GM19468 (cell line): ENCODE measurements at regions not wholly inside any gene's neighbourhood (a gene's known extent, or its start where the extent isn't known, plus 50 kb on each side); places are given as distances from the start of the nearest gene placed in this dataset.
"Not testable (repeated sequence)": the region's sequence is repeated elsewhere in the genome, so short reads cannot be mapped to it uniquely, and the experiment has no call there.

ENCODE experiments used
- ATAC-seq: cut with Tn5 transposase; IDR thresholded peaks from one replicate; pipeline ENCODE4 v1.9.1; 2021; ENCODE audit warnings: mild to moderate bottlenecking, moderate library complexity, moderate number of reproducible peaks; ENCODE audit not compliant: unreplicated experiment; ENCODE audit errors: extremely low read depth

GRCh38 chr6:121890307-121890910 lies 455.0 kb downstream of the GJA1 start:
- no peak for ATAC-seq

DNA sequence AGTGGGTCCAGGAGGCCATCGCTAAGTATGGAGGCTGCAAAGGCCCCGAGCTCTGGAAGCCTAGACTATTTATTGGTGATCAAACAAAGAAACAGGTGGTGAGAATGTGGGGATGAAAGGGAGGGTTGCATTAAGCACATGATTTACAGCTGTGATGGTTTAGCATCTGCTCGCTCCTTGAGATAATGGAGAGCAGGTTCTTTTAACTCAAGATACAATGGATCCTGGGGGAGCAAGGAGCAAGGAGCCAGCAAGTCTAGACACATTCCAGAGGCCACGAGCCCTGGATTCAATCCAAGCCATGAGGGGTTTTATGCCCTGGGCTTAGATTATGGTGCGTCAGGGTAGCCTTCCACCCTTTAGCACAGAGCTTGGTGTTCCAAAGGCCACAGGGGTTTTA lies 460.3 kb downstream of the GJA1 start:
- ATAC-seq: not testable (repeated sequence)

GRCh38 chr6:121896363-121896762 lies 460.9 kb downstream of the GJA1 start:
- no peak for ATAC-seq

- ATAC-seq: no peak
Measured at GRCh38 chr6:121896771-121897170, 461.3 kb downstream of the GJA1 start.

DNA sequence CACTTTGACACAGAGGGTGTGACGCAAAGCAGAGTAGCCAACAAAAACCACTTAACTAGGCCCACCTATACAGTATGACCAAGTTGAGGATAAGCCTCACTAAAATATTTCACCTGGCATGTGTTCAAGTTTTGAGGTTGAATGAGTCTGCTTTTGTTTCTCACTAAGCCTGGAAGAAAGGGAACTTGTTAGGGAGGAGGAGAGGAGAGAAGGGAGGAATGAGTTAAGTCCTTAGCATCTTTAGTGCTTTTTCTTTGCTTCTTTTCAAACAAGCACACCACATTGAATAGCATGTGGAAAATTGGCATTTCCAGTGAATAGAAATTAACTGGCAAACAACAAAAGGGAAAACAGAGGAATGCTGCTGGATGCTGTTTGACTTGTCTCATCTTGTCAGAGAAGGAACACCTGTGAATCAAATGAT lies 461.9 kb downstream of the GJA1 start:
- ATAC-seq: no peak

- ATAC-seq: no peak
Measured at GRCh38 chr6:121901432-121901831, 466.0 kb downstream of the GJA1 start.

GRCh38 chr6:121904559-121904958 lies 469.1 kb downstream of the GJA1 start:
- no peak for ATAC-seq

GRCh38 chr6:121912905-121913304 lies 477.5 kb downstream of the GJA1 start:
- ATAC-seq: no peak

DNA sequence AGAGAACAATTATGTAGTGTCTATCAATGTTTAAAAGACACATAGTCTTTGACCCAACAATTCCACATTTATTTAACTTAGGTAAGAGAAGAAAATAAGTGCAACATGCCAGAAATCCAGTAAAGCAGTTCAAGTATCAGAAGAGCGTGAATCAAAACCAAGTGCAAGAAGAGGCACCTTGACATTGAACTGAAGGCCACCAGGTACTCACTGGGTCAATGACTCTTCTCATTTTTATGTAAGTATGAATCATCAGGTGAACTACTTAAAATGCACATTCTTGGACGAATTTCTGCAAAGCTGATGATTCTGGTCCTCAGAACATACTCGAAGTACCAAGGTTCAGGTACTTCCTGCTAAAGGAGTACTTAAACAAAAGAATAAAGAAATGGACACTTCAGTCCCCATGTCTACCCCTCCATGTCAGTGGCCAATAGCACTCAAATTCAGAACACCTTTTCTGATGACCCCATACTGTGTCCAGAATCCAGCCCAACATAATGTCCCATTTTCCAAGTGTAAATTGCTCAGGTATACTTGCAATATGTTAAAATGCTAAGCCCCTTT lies 481.9 kb downstream of the GJA1 start:
- no peak for ATAC-seq

DNA sequence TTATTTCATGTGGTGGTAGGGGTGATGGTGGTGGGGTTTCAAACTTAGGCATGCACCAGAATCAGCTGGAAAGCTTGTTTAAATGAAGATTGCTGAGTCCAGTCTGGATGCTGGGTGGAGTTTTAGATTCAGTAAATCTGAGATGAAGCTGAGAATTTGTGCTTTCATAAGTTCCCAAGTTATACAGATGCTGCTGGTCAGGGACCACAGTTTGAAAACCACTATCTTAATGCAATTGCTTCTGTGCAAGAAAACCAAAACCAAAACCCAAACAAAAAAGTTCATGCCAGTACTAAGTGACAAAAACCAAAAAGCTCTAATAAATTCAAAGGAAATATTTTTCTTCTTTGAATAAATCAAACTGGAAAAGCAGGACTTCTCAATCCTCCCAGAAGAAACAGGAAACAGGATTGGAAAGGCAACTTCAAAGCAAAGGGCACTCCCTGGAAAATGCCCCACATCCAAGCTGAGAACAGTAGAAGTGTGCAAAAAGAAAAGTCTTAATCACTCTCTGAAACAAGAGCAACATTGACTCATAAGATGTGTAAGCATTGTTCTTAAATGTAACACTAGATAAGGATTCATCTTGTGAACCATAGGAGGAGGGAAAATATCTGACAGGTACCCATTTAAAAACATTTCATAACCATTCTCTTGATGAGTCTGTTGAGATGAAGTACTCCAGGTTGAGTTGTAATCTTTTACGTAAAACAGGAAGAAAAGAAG lies 481.5 kb upstream of the HSF2 start:
- ATAC-seq: no peak

GRCh38 chr6:121920616-121921015 lies 478.8 kb upstream of the HSF2 start:
- ATAC-seq: no peak

DNA sequence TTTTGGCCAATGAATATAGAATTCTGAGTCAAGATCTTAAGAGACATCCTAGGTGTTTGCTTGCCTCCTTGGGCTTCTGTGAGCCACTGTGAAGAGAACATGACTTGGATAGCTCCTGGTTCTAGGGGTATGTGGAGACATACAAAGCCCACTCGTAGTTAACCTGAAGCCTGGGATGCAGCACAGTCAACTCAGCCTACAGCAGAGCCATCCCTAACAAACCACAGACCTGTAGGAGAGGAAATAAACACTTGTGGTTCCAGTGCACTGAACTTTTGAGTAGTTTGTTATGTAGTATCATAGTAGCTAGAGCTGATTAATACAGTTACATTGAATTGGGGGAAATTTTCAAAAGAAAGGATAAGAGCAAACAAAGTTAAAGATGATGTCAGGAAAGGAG lies 474.4 kb upstream of the HSF2 start:
- ATAC-seq: no peak

DNA sequence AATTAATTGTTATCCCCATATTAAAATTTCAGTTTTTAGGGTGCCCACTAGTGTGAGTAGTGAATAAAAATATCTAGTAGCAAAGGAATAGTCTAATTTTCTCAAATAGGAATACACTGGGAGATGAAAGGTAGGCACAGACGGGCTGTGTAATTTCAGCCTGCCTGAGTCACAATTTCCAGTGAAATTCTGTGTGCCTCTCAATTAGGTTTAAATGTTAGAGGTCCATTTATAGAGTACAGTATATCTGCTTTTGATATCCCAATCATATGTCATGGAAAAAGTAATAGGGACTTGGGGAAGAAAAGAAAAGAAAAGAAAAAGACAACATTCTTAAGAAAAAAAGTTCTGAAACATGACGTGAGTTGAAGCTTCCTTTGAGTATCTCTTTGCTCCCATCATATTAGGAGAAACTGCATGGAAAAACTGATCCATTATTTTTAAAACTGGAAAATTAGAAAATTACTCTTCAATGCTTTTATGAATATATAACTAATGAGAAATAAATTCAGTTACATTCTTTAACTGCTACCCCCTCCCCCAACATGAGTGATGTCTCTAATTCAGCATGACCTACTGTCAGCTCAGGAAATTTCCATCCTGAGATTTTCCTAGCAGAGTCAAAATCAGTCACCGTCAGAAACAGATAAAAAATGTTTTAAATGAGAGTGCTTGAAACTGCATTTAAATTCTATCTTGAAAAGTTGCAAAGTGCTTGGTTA lies 473.8 kb upstream of the HSF2 start:
- ATAC-seq: no peak

DNA sequence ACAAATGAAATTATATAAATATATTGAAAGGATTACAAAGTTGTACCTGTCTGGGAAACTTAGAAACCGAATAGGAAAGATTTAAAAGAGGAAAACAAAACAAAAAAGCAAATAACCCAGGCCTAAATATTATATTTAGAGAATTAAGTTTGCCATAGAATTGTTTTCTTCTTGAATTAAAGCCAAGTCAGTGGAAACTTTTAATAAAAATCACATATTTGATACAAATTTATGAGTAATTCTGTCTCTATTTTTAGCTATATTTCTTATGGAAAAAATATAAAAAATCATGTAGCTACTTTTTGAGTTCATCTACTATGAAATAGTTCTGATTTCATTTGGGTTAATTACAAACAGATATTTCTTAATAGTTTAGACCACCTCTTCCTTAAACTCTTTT lies 470.2 kb upstream of the HSF2 start:
- no peak for ATAC-seq

DNA sequence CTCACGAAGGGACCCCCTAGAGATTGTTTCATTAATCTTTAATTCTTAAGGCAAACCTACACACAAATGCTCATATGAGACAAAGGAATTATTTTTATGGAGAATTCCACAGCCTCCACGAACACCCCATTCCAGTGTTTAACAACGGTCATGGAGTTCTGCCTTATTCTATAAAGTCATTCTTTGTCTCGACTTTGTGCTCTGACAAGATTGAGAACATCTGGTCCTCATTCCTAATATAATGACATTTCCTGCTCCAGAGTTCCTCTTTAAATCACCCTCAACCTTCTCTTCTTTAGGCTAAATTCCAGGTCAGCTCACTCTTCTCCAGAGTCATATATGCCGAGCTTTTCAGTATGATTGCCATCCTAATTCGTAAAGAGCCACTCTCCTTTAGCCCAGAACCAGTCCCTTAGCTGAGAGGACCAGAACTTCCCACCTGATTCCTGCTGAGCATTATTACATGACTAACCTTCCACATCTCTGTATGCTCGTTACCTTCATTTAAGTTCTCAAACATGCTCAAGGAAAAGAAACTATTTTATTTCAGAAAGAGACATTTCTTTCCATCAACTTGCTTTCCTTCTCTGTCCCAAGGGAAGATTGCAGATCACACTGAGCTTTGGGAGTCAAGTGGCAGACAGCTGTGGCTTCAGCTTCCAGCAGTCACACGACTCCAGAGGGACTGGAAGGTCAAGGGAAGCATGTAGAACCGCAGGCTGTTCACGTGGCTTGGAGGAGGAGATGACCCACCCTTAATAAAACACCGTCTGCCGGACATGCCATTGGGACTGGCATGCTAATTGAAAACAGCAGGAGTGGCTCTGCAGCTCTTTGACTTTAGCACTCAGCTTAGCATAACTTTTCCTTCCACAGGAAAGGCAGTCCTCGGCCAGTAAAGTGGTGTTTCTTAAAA lies 467.1 kb upstream of the HSF2 start:
- ATAC-seq: no peak

DNA sequence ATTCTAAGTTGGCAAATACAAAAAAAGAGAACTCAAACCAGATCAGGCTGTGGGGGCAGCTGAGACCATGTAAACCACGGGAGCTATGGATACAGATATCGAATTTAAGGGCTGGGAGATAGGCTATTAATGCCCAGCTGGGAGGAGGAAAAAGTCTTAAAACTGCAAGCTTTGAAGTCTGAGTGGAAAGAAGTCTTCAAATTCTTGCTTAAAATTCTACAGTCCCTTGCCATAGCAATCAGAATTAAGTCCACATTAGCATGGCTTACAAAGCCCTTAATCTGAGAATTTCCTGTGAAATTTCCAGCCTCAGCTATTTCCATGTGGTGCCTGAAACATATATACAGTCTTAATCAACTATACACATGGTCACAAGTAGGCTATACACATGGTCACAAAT lies 465.0 kb upstream of the HSF2 start:
- ATAC-seq: no peak

DNA sequence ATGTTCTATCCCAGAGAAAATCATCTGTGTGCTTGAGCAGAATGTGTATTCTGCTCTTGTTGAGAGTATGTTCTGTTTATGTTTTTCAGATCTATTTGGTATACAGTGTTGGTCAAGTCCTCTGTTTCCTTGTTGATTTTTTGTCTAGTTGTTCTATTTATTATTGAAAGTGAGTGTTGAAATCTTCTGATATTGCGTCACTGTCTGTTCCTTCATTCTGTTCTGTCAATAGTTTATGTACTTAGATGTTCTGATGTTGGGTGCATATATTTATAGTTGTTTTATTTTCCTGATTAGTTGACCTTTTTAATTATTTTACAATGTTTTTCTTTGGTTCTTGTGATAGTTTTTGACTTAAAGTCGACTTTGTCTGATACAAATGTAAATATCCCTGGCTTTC lies 458.7 kb upstream of the HSF2 start:
- ATAC-seq: no peak

DNA sequence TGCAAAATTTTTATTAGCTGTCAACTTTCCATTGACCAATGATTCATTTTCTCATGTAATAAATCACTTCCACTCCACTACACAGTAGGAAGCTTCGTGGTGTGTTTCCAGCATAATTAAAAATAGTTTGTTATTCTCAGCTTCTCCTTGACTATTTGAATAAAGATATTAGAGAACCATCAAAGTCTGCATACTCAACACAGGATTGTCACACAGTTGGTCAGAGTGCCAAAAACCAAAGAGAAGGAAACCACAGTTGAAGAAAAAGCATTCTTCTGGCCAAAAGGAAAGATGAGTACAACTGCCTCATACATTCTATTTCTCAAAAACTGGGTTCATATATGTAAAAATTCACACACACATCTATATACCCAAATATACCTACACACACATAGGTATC lies 455.1 kb upstream of the HSF2 start:
- no peak for ATAC-seq

GRCh38 chr6:121951123-121951522 lies 448.3 kb upstream of the HSF2 start:
- ATAC-seq: no peak

DNA sequence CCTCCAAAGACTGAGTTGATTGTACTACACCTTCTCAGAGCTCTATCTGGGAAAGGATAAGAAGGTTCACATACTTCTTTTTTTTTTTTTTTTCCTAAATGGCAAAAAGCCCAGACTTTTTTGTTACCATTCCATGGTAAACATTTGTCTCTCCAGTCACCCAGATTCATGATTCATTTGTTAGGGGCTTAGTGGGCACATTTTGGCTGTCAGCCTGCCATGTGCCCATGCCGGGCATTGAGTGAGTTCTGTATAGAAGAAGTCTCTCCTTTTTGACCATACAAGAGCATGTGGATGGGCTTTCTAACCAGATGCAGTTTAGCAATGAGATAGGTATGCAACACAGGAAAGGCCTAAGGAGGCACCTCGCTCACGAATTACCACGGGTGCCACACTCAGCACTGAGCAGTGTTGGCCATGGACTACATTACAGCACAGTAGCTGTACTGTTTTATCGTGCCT lies 447.5 kb upstream of the HSF2 start:
- no peak for ATAC-seq
